ENCODE measurements at regions not wholly inside any gene's neighbourhood (a gene's known extent, or its start where the extent isn't known, plus 50 kb on each side); places are given as distances from the start of the nearest gene placed in this dataset.

DNA sequence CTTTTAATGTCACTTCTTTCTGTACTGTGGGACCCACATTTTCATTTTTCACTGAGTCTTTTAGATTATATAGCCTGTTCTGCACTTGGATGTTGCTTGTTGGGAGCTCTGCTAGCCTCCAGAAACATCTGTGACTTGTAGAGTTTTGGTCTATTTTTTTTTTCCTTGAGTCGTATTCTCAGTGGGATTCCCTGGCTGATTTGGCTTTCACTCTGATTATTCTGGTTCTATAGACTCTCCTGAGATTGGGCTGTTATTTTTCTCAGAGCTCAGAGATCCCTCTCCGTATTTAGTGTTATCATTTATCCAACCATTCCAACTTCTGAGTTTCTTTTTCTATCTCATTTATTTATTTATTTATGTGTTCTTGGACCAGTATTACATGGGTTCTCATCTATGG, 339.3 kb downstream of the FAM170A start:
- TF ChIP-seq KDM6A (CRISPR knock-in tag; IDR thresholded peaks at IDR 0.05; ENCODE audit: low read depth) (no peak), GABPA (IDR thresholded peaks at IDR 0.05; ENCODE audit: low read depth, low read length) (no peak), GABPA (CRISPR knock-in tag; IDR thresholded peaks at IDR 0.05; ENCODE audit: low read depth) (no peak), HCFC1 (IDR thresholded peaks at IDR 0.05; ENCODE audit: low read depth, low read length) (no peak), PRPF4 (IDR thresholded peaks at IDR 0.05; ENCODE audit: low read depth, low read length, poor library complexity, severe bottlenecking) (no peak)
- TF ChIP-seq, protein P1, sequence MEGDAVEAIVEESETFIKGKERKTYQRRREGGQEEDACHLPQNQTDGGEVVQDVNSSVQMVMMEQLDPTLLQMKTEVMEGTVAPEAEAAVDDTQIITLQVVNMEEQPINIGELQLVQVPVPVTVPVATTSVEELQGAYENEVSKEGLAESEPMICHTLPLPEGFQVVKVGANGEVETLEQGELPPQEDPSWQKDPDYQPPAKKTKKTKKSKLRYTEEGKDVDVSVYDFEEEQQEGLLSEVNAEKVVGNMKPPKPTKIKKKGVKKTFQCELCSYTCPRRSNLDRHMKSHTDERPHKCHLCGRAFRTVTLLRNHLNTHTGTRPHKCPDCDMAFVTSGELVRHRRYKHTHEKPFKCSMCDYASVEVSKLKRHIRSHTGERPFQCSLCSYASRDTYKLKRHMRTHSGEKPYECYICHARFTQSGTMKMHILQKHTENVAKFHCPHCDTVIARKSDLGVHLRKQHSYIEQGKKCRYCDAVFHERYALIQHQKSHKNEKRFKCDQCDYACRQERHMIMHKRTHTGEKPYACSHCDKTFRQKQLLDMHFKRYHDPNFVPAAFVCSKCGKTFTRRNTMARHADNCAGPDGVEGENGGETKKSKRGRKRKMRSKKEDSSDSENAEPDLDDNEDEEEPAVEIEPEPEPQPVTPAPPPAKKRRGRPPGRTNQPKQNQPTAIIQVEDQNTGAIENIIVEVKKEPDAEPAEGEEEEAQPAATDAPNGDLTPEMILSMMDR (CRISPR knock-in tag; IDR thresholded peaks at IDR 0.05), result no peak

Data from HepG2 (cell line).